HCT116 (cell line): ENCODE measurements at regions not wholly inside any gene's neighbourhood (a gene's known extent, or its start where the extent isn't known, plus 50 kb on each side); places are given as distances from the start of the nearest gene placed in this dataset.

Source experiments
- ATAC-seq: fragments of 200-7000 bp; cut with Tn5 transposase; 2 replicates; pipeline ENCODE4 v1.9.1; 2020; ENCODE audit warnings: mild to moderate bottlenecking, moderate library complexity
- BruUV-seq: library from RNA; stranded (reverse); fragments of 400-500 nt; replicated peaks from 2 replicates; lab custom pipeline; 2021; lab: Mats Ljungman, UMichigan
- CTCF ChIA-PET: fragments of 300-600 bp; sonication (Branson Sonifier 250); formaldehyde crosslinking; loops from one replicate; lab custom pipeline; 2021; ENCODE audit warnings: antibody characterized with exemption; lab: Charles Lee
- POLR2A ChIA-PET: fragments of 300-600, 350-600 bp; sonication (Branson Sonifier 250); formaldehyde crosslinking; loops from one replicate; lab custom pipeline; 2021; ENCODE audit warnings: antibody characterized with exemption; lab: Charles Lee
- RAD21 ChIA-PET, 2 experiments: fragments of 300-600 bp; sonication (Branson Sonifier 250); formaldehyde crosslinking; loops; one replicate each; lab custom pipeline; 2023; ENCODE audit warnings: low total read pairs in 2 of 2; ENCODE audit not compliant: uncharacterized antibody in 2 of 2, unreplicated experiment in 2 of 2, low non-redundant PET in 1 of 2; lab: Charles Lee
- DNase-seq: peaks from one replicate; pipeline ENCODE4 v3.0.0-alpha.2; 2010; ENCODE audit warnings: low read depth, low spot score
- H2AFZ ChIP-seq: fragments of 200-600 bp; shearing (Covaris generic), sonication (generic); 2 replicates; pipeline ENCODE4 v1.6.1; 2017; ENCODE audit warnings: low read depth, mixed run types, mixed read lengths, antibody characterized with exemption, low read length; ENCODE audit not compliant: poor library complexity, severe bottlenecking
- H3K27ac ChIP-seq: 2 replicates; pipeline ENCODE4 v1.5.1; 2012; ENCODE audit warnings: low read depth, low read length
- H3K27me3 ChIP-seq: fragments of 200-600 bp; sonication (generic); 2 replicates; pipeline ENCODE4 v1.6.1; 2016; ENCODE audit warnings: mixed run types, low read length, mixed read lengths; ENCODE audit not compliant: insufficient read depth
- H3K36me3 ChIP-seq, 2 experiments: fragments of 200-500 bp in 1 of 2; fragments of 200-600 bp in 1 of 2; sonication (Bioruptor generic) in 1 of 2; sonication (generic) in 1 of 2; 2 replicates each; pipeline versions ENCODE4 v1.5.1 to v1.6.1; 2014 to 2016; ENCODE audit warnings: low read length in 2 of 2, inconsistent platforms in 1 of 2, mixed read lengths in 1 of 2, mixed run types in 1 of 2; ENCODE audit not compliant: insufficient read depth in 2 of 2, control insufficient read depth in 1 of 2
- H3K4me1 ChIP-seq, 2 experiments: fragments of 200-600 bp in 1 of 2; sonication (generic) in 1 of 2; 2 replicates each; pipeline versions ENCODE4 v1.5.1 to v1.6.1; 2012 to 2017; ENCODE audit warnings: low read length in 2 of 2, inconsistent platforms in 1 of 2, mild to moderate bottlenecking in 1 of 2, mixed read lengths in 1 of 2, mixed run types in 1 of 2, moderate library complexity in 1 of 2; ENCODE audit not compliant: insufficient read depth in 2 of 2, control insufficient read depth in 1 of 2
- H3K4me2 ChIP-seq: fragments of 200-600 bp; sonication (generic); 2 replicates; pipeline ENCODE4 v1.6.1; 2017; ENCODE audit warnings: mixed run types, low read length, mixed read lengths
- H3K4me3 ChIP-seq, 2 experiments: fragments of 200-600 bp in 1 of 2; sonication (generic) in 1 of 2; replicated peaks in 1 of 2; 2 replicates each; pipeline ENCODE4 v1.5.1; 2011 to 2016; ENCODE audit warnings: low read length in 2 of 2, control low read depth in 1 of 2, low read depth in 1 of 2, mild to moderate bottlenecking in 1 of 2, mixed read lengths in 1 of 2, mixed run types in 1 of 2
- H3K79me2 ChIP-seq: fragments of 200-600 bp; sonication (generic); 2 replicates; pipeline ENCODE4 v1.6.1; 2017; ENCODE audit warnings: mild to moderate bottlenecking, mixed run types, low read length, moderate library complexity, mixed read lengths; ENCODE audit not compliant: insufficient read depth
- H3K9ac ChIP-seq: fragments of 200-600 bp; sonication (generic); 2 replicates; pipeline ENCODE4 v1.6.1; 2016; ENCODE audit warnings: low read length, mixed read lengths
- H3K9me2 ChIP-seq: fragments of 200-600 bp; sonication (generic), shearing (Covaris generic); 2 replicates; pipeline ENCODE4 v1.6.1; 2017; ENCODE audit warnings: mixed run types, mild to moderate bottlenecking, moderate library complexity; ENCODE audit not compliant: insufficient read depth
- H3K9me3 ChIP-seq, 2 experiments: fragments of 200-500 bp in 1 of 2; fragments of 200-600 bp in 1 of 2; sonication (Bioruptor generic) in 1 of 2; sonication (generic) in 1 of 2; 2 replicates each; pipeline ENCODE4 v1.6.1; 2014 to 2017; ENCODE audit warnings: low read length in 2 of 2, mixed read lengths in 2 of 2, inconsistent platforms in 1 of 2, low read depth in 1 of 2, mild to moderate bottlenecking in 1 of 2, mixed run types in 1 of 2, moderate library complexity in 1 of 2; ENCODE audit not compliant: control insufficient read depth in 1 of 2, insufficient read depth in 1 of 2
- H4K20me1 ChIP-seq: fragments of 200-600 bp; sonication (generic), shearing (Covaris generic); 2 replicates; pipeline ENCODE4 v1.6.1; 2017; ENCODE audit warnings: mixed run types, mild to moderate bottlenecking, moderate library complexity; ENCODE audit not compliant: insufficient read depth
- CBX3 ChIP-seq: IDR thresholded peaks from 2 replicates; pipeline ENCODE4 v1.6.1; 2012; ENCODE audit warnings: low read depth
- CTCF ChIP-seq, 3 experiments: fragments of 200-600 bp in 1 of 3; sonication (generic) in 1 of 3; IDR thresholded peaks in 2 of 3; conservative IDR thresholded peaks in 1 of 3; 2 replicates each; pipeline ENCODE4 v1.5.1; 2012 to 2017; ENCODE audit warnings: low read depth in 2 of 3, low read length in 2 of 3, antibody characterized with exemption in 1 of 3, borderline replicate concordance in 1 of 3, control low read depth in 1 of 3, mild to moderate bottlenecking in 1 of 3, mixed read lengths in 1 of 3, mixed run types in 1 of 3, moderate library complexity in 1 of 3; ENCODE audit not compliant: insufficient read depth in 1 of 3
- EGR1 ChIP-seq: IDR thresholded peaks from 2 replicates; pipeline ENCODE4 v1.6.1; 2012; ENCODE audit warnings: low read depth
- ELF1 ChIP-seq: IDR thresholded peaks from 2 replicates; pipeline ENCODE4 v1.6.1; 2012; ENCODE audit warnings: low read depth, borderline replicate concordance
- EZH2 ChIP-seq: fragments of 200-600 bp; sonication (generic); IDR thresholded peaks from 2 replicates; pipeline ENCODE4 v1.6.1; 2017; ENCODE audit warnings: antibody characterized with exemption, mixed run types
- EZH2phosphoT487 ChIP-seq: fragments of 200-600 bp; IDR thresholded peaks from 2 replicates; pipeline ENCODE4 v1.6.1; 2018; ENCODE audit warnings: antibody characterized with exemption, borderline replicate concordance
- FOSL1 ChIP-seq: IDR thresholded peaks from 2 replicates; pipeline ENCODE4 v1.6.1; 2012; ENCODE audit warnings: low read depth
- MAX ChIP-seq: IDR thresholded peaks from 2 replicates; pipeline ENCODE4 v1.6.1; 2012
- POLR2A ChIP-seq: IDR thresholded peaks from 2 replicates; pipeline ENCODE4 v1.7.0; 2011; ENCODE audit warnings: borderline replicate concordance; ENCODE audit not compliant: insufficient read depth, insufficient read length; ENCODE audit errors: extremely low read depth
- RAD21 ChIP-seq: IDR thresholded peaks from 2 replicates; pipeline ENCODE4 v1.6.1; 2012; ENCODE audit warnings: low read depth, mild to moderate bottlenecking
- REST ChIP-seq: IDR thresholded peaks from 2 replicates; pipeline ENCODE4 v1.6.1; 2012; ENCODE audit warnings: low read depth
- SIN3A ChIP-seq: IDR thresholded peaks from 2 replicates; pipeline ENCODE4 v1.6.1; 2012; ENCODE audit warnings: low read depth
- SRF ChIP-seq: IDR thresholded peaks from 2 replicates; pipeline ENCODE4 v1.6.1; 2012; ENCODE audit warnings: low read depth
- YY1 ChIP-seq: IDR thresholded peaks from 2 replicates; pipeline ENCODE4 v1.6.1; 2011; ENCODE audit warnings: low read length, low read depth, moderate library complexity, mild to moderate bottlenecking; ENCODE audit not compliant: insufficient replicate concordance; ENCODE audit errors: extremely low read depth
- ZBTB33 ChIP-seq: IDR thresholded peaks from 2 replicates; pipeline ENCODE4 v1.6.1; 2011; ENCODE audit warnings: mild to moderate bottlenecking, low read length, moderate library complexity; ENCODE audit not compliant: insufficient replicate concordance; ENCODE audit errors: extremely low read depth
- ZFX ChIP-seq: fragments of 450-650 bp; IDR thresholded peaks from 2 replicates; pipeline ENCODE4 v1.6.1; 2017
- ZNF274 ChIP-seq: fragments of 200-500 bp; sonication (Bioruptor generic); IDR thresholded peaks from 2 replicates; pipeline ENCODE4 v1.6.1; 2014; ENCODE audit warnings: mild to moderate bottlenecking, low read depth, low read length, inconsistent platforms
- intact Hi-C: fragments of 100-400 bp; cut with micrococcal nuclease; formaldehyde crosslinking; loops from 2 replicates; pipeline ENCODE4 v1.10.0; 2022

- BruUV-seq: no TSS peak
- Histone ChIP-seq H4K20me1 (no peaks in the 10 kb centered on the region), H3K9ac (no peak overlapping the region), H3K4me3 (no peak overlapping the region), H3K9me2 (no peaks in the 10 kb centered on the region), H3K4me1 (no peaks in the 10 kb centered on the region), H3K27ac (no peak overlapping the region), H2AFZ (no peak overlapping the region), H3K4me2 (no peak overlapping the region), H3K9me3 (no peaks in the 10 kb centered on the region), H3K79me2 (no peaks in the 10 kb centered on the region), H3K36me3 (no peaks in the 10 kb centered on the region), H3K27me3 (peaks cover 83% of the 10 kb centered on the region)
- CTCF ChIA-PET: no interaction called here
- RAD21 ChIA-PET: no interaction called here
- intact Hi-C loops: no loop called here
- POLR2A ChIA-PET: no interaction called here
- no peak for DNase-seq
- TF ChIP-seq CTCF (IDR thresholded peaks at IDR 0.05 in 2 of 3, conservative IDR thresholded peaks at IDR 0.05 in 1 of 3; ENCODE audit: borderline replicate concordance in 1 of 3, insufficient read depth in 1 of 3, low read depth in 2 of 3, low read length in 2 of 3): no peak
- no peak for TF ChIP-seq SIN3A
- no peak for TF ChIP-seq SRF
- TF ChIP-seq EGR1: no peak
- no peak for TF ChIP-seq ZFX
- TF ChIP-seq REST: no peak
- TF ChIP-seq MAX: no peak
- no peak for TF ChIP-seq RAD21
- TF ChIP-seq FOSL1: no peak
- TF ChIP-seq YY1: no peak
- no peak for TF ChIP-seq ELF1
- TF ChIP-seq CBX3: no peak
- TF ChIP-seq EZH2phosphoT487: no peak
- TF ChIP-seq ZBTB33: no peak
- TF ChIP-seq EZH2: no peak
- no peak for TF ChIP-seq ZNF274
- TF ChIP-seq POLR2A: no peak
- no peak for ATAC-seq
Measured at GRCh38 chr17:34771891-34772290, 189.4 kb downstream of the CCT6B start.
